HG02571 (cell line): ENCODE measurements at regions not wholly inside any gene's neighbourhood (a gene's known extent, or its start where the extent isn't known, plus 50 kb on each side); places are given as distances from the start of the nearest gene placed in this dataset.
"Not testable (repeated sequence)": the region's sequence is repeated elsewhere in the genome, so short reads cannot be mapped to it uniquely, and the experiment has no call there.

ENCODE experiments used
- ATAC-seq: cut with Tn5 transposase; IDR thresholded peaks from one replicate; pipeline ENCODE4 v1.9.1; 2021; ENCODE audit warnings: mild to moderate bottlenecking, moderate library complexity; ENCODE audit not compliant: unreplicated experiment

DNA sequence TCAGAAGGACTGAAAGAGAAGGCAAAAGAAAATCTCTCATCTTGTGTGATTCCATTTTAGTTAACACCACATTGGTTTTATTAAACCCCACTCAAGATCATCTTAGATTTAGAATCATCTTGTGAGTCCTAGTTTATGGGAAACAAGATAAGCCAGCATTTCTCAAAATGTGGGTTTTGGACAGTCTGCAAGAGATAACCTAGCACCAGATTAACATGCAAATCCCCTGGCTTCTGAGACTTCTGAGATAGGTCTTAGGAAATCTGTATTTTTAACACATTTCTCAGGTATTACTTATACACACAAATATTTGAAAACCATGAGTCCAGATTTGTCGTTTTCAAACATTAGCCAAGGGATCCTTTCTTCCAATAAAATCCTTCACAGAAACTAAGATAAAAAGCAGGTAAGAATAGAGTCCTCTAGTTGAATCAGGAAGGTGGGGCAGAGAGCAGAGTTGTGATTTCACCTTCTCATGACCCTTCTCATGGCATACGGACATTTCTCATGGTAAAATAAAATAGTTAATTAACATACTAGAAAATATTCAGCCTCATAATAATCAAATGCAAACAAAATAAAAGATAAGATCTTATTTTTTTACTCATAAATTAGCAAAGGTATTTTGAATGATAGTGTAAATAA is 287.2 kb upstream of the FN1 start:
- no peak for ATAC-seq

DNA sequence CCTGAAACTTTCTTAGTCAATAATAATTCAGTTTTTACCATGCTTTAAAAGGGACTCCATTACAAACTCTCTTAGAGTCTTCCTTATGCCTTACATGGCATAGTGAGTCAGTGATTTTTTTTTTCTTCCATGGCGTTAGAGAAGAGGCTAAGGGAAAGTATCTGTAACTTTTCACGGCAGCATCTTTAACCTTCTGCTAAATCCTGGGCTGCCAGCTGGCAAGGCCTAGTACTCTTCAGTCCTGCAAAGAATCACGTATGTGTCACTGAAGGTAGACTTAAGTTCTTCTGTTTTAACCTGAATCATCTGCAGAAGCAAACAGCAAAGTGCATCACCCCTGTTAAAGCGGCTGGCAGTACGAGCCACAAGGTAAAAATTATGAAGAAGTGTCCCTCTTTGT is 286.3 kb upstream of the FN1 start:
- ATAC-seq, result no peak

- not testable (repeated sequence) for ATAC-seq
These were observed 285.6 kb upstream of the FN1 start for GRCh38 chr2:215721515-215721914.

- no peak for ATAC-seq
These were observed 283.0 kb upstream of the FN1 start for GRCh38 chr2:215718890-215719289.

- no peak for ATAC-seq
These were observed 282.6 kb upstream of the FN1 start for GRCh38 chr2:215718436-215718835.

DNA sequence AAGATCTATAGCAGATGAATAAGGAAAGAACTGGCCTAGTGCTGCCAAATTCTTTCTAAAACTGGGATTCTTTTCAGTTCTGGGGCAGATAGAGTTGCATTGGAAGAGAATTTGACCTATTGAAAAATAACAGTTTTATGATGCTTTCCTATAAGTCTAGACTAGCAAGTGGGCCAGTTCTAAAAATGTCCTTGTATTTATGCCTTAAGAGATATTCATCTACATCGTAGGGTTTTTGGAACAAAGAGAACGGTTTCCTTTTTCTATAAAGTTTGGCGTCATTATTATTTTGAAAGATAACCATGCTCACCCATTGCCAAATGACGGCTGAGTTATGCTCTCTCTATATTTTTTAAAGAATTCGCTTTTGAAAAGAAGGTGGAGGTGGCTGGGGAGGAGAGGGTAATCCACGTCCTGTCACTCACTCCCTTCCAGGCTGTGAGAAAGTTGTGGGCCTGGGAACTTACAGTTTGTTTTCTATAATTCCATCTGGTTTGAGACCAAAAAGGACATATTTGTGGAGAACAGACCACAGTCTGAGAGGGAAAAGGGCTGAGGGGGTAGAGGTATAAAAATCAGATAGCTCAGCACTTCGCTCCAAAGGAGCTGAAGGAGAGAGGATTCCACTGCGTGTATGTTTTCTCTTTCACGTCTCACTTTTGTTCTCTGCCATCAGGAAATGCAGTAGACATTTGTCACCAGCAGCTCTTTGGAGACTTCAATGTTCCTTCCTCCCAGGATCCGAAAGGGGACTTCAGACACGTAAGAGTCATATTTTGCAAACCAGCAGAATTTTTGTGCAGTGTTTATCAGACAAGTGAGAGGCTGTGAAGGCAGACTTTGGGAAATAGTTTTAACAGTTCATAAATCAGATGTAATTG is 281.9 kb upstream of the FN1 start:
- no peak for ATAC-seq

DNA sequence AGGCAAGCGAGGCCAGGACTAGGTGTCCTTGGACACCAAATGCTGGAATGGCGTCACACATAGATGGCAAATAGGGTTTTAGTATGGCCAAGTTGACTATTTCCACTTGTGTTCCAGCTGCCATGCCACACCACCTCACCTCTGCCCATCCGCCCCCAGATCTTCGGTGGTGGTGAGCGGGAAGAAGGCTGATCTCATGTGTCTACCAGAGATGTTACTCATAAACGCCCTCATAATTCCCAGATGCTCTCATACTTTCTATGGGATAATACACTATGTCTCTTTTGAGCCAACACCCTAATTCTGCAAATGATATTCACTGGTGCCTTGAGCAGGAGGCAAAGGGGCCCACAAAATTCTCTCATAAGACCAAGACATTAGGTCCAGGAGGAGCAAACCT is 281.1 kb upstream of the FN1 start:
- ATAC-seq, result no peak

- no peak for ATAC-seq
These were observed 277.3 kb upstream of the FN1 start for GRCh38 chr2:215712871-215713790.

DNA sequence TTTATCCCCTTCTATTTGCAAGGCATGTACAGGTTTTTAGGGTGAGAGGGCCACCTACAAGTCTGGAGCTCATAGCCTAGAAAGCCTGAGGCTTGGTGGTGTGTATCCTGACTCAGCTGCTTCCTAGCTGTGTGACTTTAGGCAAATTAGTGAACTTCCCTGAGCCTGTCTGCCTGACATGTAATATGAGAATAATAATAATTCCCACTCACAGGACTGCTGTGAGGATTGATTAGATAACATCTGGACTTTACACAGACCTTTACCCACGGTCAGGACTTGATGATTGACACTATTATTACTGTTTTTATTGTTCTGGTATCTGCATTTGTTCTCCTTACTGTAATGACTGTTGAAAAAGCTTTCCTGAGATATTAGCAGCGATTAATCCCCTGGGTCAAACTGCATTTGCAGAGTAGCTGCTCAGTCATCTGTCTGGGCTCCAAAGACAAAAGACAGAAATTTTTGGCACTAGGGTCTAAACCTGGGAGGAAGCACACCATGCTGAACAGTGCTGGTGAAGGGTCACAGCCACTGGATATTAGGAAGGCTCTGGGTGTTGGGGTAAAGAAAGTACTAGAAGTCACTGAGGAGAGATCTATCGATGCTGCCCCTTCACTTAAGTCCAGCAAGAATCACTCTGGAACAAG is 276.5 kb upstream of the FN1 start:
- no peak for ATAC-seq

- no peak for ATAC-seq
These were observed 275.7 kb upstream of the FN1 start for GRCh38 chr2:215711471-215712034.

- no peak for ATAC-seq
These were observed 271.7 kb upstream of the FN1 start for GRCh38 chr2:215707608-215708007.

DNA sequence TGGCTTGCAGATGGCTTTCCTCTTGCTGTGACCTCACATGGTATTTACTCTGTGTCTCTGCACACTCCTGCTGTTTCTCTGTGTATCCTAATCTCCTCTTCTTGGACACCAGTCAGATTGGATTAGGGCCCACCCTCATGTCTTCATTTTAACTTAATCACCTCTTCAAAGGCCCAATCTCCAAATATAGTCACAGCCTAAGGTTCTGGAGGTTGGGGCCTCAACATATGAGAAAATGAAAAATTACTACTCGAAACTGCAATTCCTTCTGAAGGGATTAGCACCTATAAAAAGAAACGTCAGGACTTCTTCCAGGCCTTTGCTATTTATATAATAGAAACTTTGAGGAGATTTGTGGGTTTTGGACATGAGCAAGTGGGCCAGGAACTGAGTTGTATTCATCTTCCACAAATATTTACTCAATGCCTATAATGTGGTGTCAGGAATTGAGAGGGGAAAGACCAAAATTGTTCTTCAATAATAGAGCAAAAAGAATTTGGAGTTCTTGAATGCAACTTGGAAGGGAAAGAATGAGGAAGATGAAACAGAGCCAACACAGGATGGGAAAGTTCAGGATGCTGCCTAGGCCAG is 270.0 kb upstream of the FN1 start:
- no peak for ATAC-seq

- no peak for ATAC-seq
These were observed 269.4 kb upstream of the FN1 start for GRCh38 chr2:215705281-215705680.

- ATAC-seq, result no peak
These were observed 266.4 kb upstream of the FN1 start for GRCh38 chr2:215702116-215702902.

DNA sequence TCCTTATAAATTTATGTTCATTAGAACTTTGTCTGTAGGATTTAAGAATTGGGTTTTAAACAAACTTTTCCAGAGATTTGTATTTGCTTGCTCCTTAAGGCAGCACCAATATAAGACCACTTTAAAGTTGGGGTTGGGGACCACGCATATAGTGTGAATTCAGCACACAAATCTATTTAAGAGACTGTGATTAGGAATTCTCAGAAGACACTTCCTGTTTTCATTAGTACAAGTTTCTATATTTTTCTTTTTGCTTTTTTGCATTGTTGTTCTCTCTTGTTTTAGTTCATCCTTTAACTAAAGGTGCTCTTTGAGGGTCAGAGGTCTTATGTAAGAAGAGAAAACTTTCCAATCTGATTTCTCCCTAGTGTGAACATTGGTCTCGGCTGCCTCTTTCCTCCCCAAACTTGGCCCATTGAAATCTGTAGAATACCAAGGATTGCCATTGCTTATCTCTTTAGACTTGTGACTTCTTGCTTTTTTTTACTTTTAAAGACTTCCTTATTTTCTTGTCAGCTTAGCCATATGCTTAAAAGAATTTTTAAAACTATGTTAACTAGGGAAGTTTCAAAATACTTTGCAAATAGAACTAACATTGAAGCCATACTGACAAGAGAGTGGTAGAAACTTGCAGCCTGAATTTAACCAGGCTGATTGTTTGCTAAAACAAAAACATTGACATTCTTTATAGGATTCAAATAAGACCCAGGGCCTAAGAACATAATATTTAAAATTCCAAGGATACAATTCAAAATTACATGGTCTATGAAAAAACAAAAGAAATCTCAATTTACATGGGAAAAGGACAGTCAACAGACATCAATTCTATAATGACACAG is 264.1 kb upstream of the FN1 start:
- no peak for ATAC-seq

DNA sequence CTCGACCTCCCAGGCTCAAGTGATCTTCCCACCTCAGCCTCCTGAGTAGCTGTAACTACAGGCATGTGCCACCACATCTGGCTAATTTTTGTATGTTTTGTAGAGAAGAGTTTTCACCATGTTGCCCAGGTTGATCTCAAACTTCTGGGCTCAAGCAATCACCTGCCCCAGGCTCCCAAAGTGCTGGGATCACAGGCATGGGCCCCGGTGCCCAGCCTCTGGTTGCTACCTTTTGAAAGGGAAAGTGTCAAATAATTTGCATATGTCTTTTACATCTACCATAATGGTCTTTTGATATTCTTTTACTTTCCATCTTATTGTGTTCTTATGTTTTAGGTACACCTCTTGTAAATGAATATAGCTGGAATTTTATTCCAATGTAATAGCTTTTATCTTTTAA is 263.1 kb upstream of the FN1 start:
- ATAC-seq, result no peak

DNA sequence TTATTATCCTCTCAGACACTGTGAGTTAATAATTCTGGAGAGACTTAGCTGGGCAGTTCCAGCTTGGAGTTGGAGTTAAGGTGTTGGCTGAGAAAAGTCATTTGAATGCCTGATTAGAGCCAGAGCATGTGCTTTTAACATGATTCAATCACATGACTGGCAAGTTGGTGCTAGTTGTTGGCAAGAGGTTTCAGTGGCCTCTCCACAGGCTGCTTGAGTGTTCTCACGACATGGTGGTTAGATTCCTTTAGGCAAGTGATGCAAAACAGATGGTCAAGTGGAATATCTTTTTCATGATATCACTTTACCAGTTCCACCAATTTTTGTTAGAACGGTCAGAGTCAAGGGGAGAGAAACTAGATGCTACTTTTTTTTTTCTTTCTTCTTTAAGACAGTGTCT is 262.7 kb upstream of the FN1 start:
- no peak for ATAC-seq

GRCh38 chr2:215697496-215697895 is 261.6 kb upstream of the FN1 start:
- ATAC-seq, result no peak

- ATAC-seq, result no peak
These were observed 261.1 kb upstream of the FN1 start for GRCh38 chr2:215697003-215697402.
